ENCODE measurements at regions not wholly inside any gene's neighbourhood (a gene's known extent, or its start where the extent isn't known, plus 50 kb on each side); places are given as distances from the start of the nearest gene placed in this dataset.

GRCh38 chr14:43792980-43793379 lies 714.1 kb downstream of the FSCB start:
- TF ChIP-seq POLR2A (IDR thresholded peaks at IDR 0.05) = no peak
- no peak for TF ChIP-seq CTCF (IDR thresholded peaks at IDR 0.05 in 8 of 11, conservative IDR thresholded peaks at IDR 0.05 in 3 of 11)
- no peak for TF ChIP-seq POLR2AphosphoS5 (IDR thresholded peaks at IDR 0.05)

Data from spleen (tissue), 7 donors.